Mesendoderm (in vitro differentiated cells): ENCODE measurements at regions not wholly inside any gene's neighbourhood (a gene's known extent, or its start where the extent isn't known, plus 50 kb on each side); places are given as distances from the start of the nearest gene placed in this dataset.

ENCODE experiments used
- DNase-seq: peaks from one replicate; pipeline ENCODE4 v3.0.0; 2013
- H2AK5ac ChIP-seq: 2 replicates; pipeline ENCODE4 v1.6.1; 2013; ENCODE audit warnings: low read length, inconsistent platforms
- H2BK120ac ChIP-seq: 2 replicates; pipeline ENCODE4 v1.6.1; 2013; ENCODE audit warnings: low read depth, mild to moderate bottlenecking, low read length, moderate library complexity, mixed read lengths
- H2BK15ac ChIP-seq: replicated peaks from 2 replicates; pipeline ENCODE4 v1.6.1; 2013; ENCODE audit warnings: low read depth, mild to moderate bottlenecking, moderate library complexity
- H2BK5ac ChIP-seq: 2 replicates; pipeline ENCODE4 v1.6.1; 2013; ENCODE audit warnings: low read length, inconsistent platforms
- H3K18ac ChIP-seq: 2 replicates; pipeline ENCODE4 v1.6.1; 2013; ENCODE audit warnings: mild to moderate bottlenecking, low read length, mixed read lengths
- H3K23ac ChIP-seq: one replicate; pipeline ENCODE4 v1.6.1; 2013; ENCODE audit warnings: low read length
- H3K27ac ChIP-seq: 2 replicates; pipeline ENCODE4 v1.5.1; 2013; ENCODE audit warnings: low read depth, mild to moderate bottlenecking, inconsistent platforms, low read length, moderate library complexity
- H3K27me3 ChIP-seq: 2 replicates; pipeline ENCODE4 v1.6.1; 2013; ENCODE audit warnings: low read length, control low read depth, mild to moderate bottlenecking, inconsistent platforms; ENCODE audit not compliant: insufficient read depth, poor library complexity
- H3K36me3 ChIP-seq: 2 replicates; pipeline ENCODE4 v1.6.1; 2013; ENCODE audit warnings: low read length, inconsistent platforms; ENCODE audit not compliant: control insufficient read depth, insufficient read depth
- H3K4ac ChIP-seq: one replicate; pipeline ENCODE4 v1.6.1; 2013; ENCODE audit warnings: low read depth, mild to moderate bottlenecking, low read length, moderate library complexity
- H3K4me1 ChIP-seq: 2 replicates; pipeline ENCODE4 v1.6.1; 2013; ENCODE audit warnings: low read depth, low read length, inconsistent platforms; ENCODE audit not compliant: control insufficient read depth
- H3K4me2 ChIP-seq: 2 replicates; pipeline ENCODE4 v1.6.1; 2013; ENCODE audit warnings: low read length
- H3K4me3 ChIP-seq: 2 replicates; pipeline ENCODE4 v1.5.1; 2013; ENCODE audit warnings: mild to moderate bottlenecking, low read length
- H3K56ac ChIP-seq: one replicate; pipeline ENCODE4 v1.6.1; 2013; ENCODE audit warnings: low read length
- H3K79me1 ChIP-seq: 2 replicates; pipeline ENCODE4 v1.6.1; 2013; ENCODE audit warnings: low read length, inconsistent platforms
- H3K79me2 ChIP-seq: 2 replicates; pipeline ENCODE4 v1.6.1; 2013; ENCODE audit warnings: mild to moderate bottlenecking, low read length; ENCODE audit not compliant: control insufficient read depth, insufficient read depth
- H3K9ac ChIP-seq: 2 replicates; pipeline ENCODE4 v1.6.1; 2013; ENCODE audit warnings: low read length, inconsistent platforms
- H4K5ac ChIP-seq: one replicate; pipeline ENCODE4 v1.6.1; 2013; ENCODE audit warnings: low read length
- H4K8ac ChIP-seq: one replicate; pipeline ENCODE4 v1.6.1; 2013; ENCODE audit warnings: low read depth, mild to moderate bottlenecking, control low read depth, low read length, moderate library complexity
- WGBS: extraction: QIAGEN DNeasy Blood & Tissue Kit; methylation state at CpG from one replicate; pipeline ENCODE4 v1.1.7; 2013; ENCODE audit warnings: low lambda C conversion rate, missing lambda C conversion rate; ENCODE audit not compliant: insufficient coverage; ENCODE audit errors: extremely low coverage; 5-methylcytosine and 5-hydroxymethylcytosine counted together

GRCh38 chr5:111016801-111017200 is 54.7 kb upstream of the TSLP start:
- Histone ChIP-seq H2AK5ac (no peak overlapping the region), H3K18ac (no peak overlapping the region), H2BK15ac (no peak overlapping the region), H3K27me3 (no peaks in the 10 kb centered on the region), H3K56ac (no peak overlapping the region), H3K4ac (no peak overlapping the region), H2BK120ac (no peak overlapping the region), H3K27ac (no peak overlapping the region), H3K4me3 (no peak overlapping the region), H3K4me1 (no peaks in the 10 kb centered on the region), H3K79me1 (no peaks in the 10 kb centered on the region), H3K9ac (no peak overlapping the region), H4K5ac (no peak overlapping the region), H3K79me2 (no peaks in the 10 kb centered on the region), H4K8ac (no peak overlapping the region), H3K23ac (no peak overlapping the region), H3K36me3 (no peaks in the 10 kb centered on the region), H2BK5ac (no peak overlapping the region), H3K4me2 (no peak overlapping the region)
- no peak for DNase-seq
- WGBS: no CpG with 5 or more reads among the region's 3 CpGs

GRCh38 chr5:111017731-111018130 is 53.8 kb upstream of the TSLP start:
- Histone ChIP-seq H3K27me3 (no peaks in the 10 kb centered on the region), H3K36me3 (no peaks in the 10 kb centered on the region), H3K79me1 (no peaks in the 10 kb centered on the region), H3K4ac (no peak overlapping the region), H3K4me3 (no peak overlapping the region), H2BK120ac (no peak overlapping the region), H3K18ac (no peak overlapping the region), H3K23ac (no peak overlapping the region), H4K8ac (no peak overlapping the region), H2BK15ac (no peak overlapping the region), H3K56ac (no peak overlapping the region), H3K4me1 (no peaks in the 10 kb centered on the region), H2BK5ac (no peak overlapping the region), H3K4me2 (no peak overlapping the region), H2AK5ac (no peak overlapping the region), H3K79me2 (no peaks in the 10 kb centered on the region), H3K9ac (no peak overlapping the region), H4K5ac (no peak overlapping the region), H3K27ac (no peak overlapping the region)
- 100% methylated on average over 1 of the region's 1 CpG for WGBS
- no peak for DNase-seq
